ENCODE measurements at regions not wholly inside any gene's neighbourhood (a gene's known extent, or its start where the extent isn't known, plus 50 kb on each side); places are given as distances from the start of the nearest gene placed in this dataset.

DNA sequence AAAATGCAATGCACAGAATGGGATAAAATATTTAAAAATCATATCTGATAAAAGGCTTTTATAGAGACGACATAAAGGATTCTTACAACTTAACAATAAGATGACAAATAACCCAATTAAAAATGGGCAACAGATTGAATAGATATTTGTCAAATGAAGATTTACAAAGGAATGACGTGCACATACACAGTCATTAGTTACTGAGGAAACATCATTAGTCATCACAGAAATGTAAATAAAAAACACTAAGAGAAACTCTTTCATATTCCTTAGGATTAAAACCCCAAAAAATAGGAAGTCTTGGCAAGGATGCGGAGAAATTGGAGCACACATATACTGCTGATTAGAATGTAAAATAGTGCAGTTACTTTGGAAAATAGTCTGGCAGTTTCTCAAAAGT is 1886.0 kb upstream of the CDH6 start:
- no peak for DNase-seq (ENCODE audit: low read depth, low spot score)

DNA sequence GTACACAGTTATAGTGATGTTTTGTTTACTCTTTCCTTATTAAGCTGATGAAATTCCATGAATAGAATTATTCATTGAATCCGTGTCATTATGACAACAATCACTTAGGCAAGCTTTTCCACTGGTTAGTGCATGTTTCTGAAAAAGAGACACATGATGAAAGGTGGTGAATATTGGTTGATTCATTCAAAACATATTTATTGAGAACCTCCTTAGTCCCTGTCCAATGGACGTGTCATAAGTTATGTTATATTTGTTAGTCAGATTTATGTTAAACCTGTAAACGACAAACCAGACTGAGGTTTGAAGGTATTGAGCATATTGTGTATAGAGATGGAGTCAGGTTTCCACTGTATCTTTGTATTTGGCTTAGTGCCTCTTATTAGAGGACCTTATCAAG is 1888.9 kb upstream of the CDH6 start:
- DNase-seq (ENCODE audit: low read depth, low spot score): no peak

DNA sequence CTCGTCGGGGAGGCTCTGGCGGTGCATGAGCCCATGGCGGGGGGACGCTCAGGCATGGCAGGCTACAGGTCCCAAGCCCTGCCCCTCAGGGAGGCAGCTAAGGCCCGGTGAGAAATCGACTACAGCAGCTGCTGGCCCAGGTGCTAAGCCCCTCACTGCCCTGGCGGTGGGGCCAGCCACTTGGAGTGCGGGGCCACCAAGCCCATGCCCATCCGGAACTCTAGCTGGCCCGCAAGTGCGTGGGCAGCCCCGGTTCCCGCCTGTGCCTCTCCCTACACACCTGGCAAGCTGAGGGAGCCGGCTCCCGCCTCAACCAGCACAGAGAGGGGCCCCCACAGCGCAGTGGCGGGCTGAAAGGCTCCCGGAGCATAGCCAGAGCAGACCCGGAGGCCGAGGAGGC is 1896.9 kb upstream of the CDH6 start:
- DNase-seq (ENCODE audit: low read depth, low spot score): no peak

DNA sequence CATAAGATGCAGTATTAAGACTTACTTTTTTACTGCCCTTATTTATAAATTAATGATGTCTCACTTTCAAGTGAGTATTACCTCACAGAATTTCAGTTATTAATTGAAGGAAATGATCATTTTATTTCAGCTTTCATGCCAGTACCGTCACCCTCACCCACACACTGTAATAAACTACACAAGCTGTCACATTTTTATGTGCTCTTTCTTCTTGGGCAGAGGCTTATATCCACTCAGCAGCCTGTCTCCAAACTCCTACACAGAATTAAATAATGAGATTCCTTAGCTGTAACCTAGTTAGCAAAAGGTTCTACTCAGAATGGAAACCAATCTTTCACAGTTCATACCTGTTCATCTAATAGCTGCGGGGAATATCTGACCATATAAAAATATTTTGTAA is 1915.8 kb upstream of the CDH6 start:
- no peak for DNase-seq (ENCODE audit: low read depth, low spot score)

DNA sequence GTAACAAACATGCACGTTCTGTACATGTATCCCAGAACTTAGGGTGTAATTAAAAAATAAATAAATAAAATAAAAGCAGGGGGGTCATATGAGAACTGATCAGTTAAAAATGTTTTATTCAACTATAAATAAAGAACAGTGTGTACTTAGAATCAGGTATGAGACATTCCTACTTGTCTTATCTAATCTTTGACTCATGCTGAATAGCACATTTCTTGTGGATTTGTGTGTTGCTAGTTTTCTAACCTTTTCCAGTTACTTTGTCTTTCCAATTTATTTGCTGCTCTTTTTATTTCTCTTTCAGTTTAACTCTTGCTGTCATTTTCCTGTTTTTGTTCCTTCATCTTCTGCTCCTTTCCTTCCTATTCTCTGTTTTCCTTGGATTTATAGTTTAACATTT is 1917.1 kb upstream of the CDH6 start:
- no peak for DNase-seq (ENCODE audit: low read depth, low spot score)

DNA sequence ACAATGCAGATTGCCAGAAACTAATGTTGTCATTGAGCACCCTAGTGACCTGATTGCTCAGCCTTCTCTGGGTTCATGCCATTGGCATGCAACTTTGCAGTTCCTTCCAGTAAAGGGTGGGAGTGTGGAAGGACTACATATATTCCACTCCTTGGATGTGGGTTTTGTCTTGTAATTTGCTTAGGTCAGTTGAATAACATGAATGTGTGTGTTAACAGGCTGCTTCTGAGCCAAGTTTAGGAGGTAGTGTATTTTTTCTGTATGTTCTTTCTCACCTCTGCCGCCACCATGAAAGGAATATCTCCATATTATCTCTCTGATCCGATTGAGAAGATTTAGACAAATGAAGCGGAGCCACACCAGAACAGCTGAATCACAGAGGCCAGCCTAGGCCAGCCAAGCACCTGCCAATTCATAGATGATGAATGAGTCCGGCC is 1929.6 kb upstream of the CDH6 start:
- DNase-seq (ENCODE audit: low read depth, low spot score): no peak

DNA sequence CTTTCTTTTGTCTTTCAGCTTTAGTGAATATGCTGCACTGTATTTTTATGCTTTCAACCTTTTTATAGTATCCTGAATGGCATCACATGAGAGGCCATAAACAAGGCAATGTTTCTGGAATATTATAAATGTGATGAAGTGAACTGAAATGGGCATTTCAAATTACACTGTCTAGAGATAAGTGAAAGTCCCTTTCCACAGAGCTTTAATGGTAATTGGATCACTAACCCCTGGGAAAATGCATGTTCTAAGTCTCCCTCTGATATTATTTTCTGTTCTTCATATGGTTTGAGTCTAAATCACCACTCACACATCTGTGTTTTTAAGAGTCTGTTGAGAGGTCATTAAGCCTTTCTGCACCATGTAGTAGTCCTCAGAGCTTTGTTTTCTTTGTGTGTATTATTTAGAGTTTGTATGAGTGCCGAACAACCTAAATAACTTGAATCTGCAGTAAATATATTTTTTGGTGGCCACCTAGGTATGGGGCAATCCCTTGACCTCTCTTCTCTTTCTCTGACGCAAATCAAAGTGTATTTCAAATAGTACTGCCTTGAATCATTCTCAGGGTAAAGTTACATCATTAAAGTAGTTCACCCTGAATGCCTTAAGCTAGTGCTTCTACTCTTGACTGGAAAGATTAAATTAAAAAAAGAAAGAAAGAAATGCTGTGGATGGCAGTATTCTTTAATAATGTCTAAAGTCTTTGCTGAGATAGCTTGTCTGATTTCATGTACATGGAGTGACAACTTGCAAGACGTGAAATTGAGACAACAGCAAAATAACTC is 1931.0 kb upstream of the CDH6 start:
- DNase-seq (ENCODE audit: low read depth, low spot score): no peak

DNA sequence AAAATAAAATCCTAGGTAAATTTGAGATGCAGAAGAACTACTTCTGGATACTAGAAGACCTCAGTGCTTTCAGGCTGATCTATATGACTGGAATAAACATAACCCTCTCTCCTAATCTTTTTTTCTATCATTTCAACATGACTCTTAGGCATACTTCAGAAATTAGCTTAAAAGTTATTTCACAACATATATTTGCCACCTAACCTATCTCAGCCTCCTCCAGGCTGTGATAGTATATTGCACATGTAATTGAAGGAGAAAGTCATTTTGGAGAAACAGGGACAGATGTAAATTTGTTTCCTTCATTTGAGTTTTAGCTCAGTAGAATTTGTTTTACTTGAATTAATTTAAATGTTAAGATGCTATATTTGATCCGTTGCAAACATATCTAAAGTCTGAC is 1932.3 kb upstream of the CDH6 start:
- no peak for DNase-seq (ENCODE audit: low read depth, low spot score)

DNA sequence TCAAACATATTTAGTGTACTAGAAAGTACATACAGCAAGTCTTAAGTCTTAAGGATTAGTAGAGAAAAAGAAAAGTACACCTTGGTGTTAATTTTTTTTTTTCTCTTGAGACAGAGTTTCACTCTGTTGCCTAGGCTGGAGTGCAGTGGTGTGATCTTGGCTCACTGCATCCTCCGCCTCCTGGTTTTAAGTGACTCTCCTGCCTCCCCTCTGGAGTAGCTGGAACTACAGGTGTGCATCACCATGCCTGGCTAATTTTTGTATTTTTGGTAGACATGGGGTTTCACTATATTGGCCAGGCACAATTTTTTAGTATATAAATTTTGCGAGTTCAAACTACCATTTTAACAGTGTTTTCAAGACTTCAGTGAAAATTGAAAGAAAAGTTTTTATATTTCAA is 1941.1 kb upstream of the CDH6 start:
- DNase-seq (ENCODE audit: low read depth, low spot score): peak; percentile 10

DNA sequence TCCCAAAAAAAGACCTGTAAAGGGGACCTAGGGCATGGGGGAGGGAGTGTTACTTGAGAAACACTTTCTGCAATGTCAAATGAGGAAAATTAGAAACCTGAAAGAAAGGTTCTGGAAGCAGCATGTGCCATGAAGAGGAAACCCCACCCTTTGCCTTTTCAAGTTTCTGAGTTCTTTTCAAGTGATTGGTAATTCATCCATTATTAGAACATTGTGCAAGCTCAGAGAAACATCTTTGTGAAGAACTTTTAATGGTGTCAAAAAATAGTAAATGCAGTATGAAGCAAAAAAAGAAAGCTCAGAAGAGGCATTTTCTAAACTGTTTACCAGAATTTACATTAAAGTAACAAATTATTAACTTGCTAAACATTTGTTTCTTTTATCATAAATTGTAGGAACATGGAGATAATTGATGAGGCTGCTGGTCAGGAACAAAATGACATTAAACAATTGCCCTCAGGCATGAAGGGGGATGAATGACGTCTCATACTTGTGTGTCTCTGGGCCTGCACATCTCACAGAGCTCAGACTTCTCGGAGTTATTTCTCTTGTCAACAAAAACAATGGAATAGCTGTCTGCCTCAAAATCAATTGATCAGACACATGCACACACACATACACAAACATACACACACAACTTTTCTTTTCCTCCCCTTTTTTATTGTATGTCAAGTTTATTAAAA is 1946.0 kb upstream of the CDH6 start:
- DNase-seq (ENCODE audit: low read depth, low spot score): no peak

DNA sequence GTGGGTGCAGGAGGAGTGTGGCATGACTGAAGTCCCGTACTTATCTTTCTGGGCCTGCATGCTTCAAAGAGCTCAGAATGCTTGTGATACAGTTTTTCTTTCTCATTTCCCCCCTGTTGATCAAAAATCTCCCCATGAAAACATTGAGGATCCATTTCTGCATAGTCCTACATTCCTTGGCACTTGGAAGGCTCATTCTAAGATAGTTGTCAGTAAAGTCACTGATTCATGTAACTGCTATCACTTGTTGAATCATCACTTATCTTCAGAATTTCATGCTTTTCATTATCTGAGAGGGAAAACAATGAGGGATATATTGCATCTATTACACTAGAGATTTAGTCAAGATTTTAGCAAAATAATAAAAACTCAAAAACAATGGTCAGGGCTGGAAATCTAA is 1953.1 kb upstream of the CDH6 start:
- DNase-seq (ENCODE audit: low read depth, low spot score): no peak

DNA sequence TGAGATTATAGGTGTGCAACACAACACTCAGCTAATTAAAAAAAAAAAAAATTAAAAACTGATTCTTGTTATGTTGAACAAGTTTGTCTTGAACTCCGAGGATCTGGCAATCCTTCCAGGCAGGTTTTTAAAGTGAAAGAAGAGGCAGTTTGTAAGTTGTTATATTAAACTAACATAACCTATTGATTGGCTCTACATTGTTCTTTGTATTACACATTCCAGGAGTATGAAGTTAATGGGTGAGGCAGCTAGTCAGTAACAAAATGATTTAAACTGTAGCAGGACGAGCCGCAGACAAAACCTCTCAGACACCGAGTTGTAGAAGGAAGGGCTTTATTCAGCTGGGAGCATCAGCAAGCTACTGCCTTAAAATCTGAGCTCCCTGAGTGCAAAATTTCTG is 1953.9 kb upstream of the CDH6 start:
- no peak for DNase-seq (ENCODE audit: low read depth, low spot score)

DNA sequence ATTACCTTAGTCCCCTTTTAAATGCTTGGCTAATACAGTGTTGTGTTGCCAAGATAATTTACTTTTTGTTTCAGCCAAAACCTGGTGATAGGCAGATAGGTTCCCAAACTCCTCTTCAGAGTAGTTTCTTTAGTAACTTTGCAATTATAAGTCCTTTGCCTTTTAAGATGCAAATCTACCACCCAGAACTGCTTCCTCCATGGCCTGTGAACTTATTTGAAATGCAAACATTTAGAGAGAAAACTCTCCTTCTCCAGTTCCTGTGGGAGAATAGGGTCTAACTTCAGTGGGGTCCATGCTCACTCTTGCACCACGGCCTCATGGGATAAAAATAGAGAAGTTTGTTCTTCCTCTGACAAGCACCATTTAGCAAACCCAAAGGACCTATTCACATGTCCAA is 1955.4 kb upstream of the CDH6 start:
- DNase-seq (ENCODE audit: low read depth, low spot score): no peak

DNA sequence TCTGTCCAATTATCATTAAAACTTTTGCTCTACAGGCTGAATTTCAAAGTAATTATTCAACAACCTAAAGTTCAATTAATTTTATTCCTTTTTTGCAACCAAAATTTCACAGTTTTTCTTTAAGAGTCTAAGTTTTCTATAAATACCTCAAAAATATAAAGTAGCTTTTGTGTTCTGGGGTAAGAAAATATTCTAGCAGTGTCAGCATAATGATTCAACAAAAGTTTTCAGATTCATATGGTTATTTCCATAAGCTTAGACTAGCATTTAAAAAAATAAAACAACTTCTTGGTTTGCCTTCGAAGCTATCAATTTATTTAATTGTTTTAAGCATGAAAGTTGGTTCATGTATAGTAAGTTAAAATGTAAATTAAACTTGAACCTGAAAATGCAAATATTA is 1962.3 kb upstream of the CDH6 start:
- no peak for DNase-seq (ENCODE audit: low read depth, low spot score)

DNA sequence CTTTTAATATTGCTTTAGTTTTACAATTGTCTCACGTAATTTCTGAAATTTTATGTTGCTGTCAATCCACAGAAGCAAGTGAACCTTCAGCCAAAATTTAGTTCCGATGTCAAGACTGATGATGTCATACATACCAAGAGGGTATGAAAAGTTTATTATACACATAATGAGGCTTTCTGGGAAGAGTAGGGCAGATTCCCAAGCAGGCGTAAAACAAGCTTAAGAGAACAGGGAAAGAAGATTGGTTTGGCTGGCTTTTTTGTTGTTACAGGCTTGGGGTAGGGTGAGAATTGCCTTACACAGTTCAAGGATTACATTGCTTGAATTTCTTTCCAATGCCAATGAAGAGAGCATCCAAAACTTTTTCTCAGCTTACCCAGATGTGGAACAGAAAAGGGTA is 1962.9 kb upstream of the CDH6 start:
- no peak for DNase-seq (ENCODE audit: low read depth, low spot score)

DNA sequence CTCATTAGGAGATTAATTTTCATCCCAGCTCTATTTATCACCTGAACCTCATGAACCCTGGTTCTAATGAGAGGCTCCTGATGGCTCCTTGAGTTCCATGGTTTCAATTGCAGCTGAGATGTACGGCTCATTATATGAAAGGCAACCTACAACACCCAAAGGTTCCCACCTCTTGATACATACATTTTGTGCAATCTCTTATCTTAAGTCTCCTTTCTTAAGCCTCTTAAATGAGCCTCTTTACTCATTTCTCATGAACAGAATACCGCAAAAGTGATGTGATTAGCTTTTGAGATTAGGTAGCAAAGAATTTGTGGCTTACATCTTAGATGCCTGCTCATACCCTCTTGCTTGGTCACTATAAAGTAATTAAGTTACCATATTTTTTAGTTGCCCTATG is 1964.0 kb upstream of the CDH6 start:
- DNase-seq (ENCODE audit: low read depth, low spot score): no peak

DNA sequence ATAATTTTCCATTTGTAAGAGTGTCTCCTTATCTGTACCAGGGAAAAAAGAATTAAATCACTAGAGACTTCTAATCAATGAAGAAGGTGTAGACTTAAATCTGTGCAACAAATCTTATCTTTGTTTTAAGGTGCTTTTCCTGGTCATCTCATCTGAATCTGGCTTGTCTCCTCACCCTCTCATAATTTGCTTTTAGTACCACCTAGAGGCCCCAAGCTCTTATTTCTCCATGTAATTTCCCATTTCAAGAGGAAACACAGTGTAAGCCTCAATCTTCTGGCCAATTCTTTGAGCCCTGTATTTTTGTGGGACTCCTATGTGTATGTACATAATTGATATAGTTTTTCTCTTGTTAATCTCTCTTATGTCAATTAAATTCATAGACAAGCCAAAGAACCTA is 1975.3 kb upstream of the CDH6 start:
- no peak for DNase-seq (ENCODE audit: low read depth, low spot score)

DNA sequence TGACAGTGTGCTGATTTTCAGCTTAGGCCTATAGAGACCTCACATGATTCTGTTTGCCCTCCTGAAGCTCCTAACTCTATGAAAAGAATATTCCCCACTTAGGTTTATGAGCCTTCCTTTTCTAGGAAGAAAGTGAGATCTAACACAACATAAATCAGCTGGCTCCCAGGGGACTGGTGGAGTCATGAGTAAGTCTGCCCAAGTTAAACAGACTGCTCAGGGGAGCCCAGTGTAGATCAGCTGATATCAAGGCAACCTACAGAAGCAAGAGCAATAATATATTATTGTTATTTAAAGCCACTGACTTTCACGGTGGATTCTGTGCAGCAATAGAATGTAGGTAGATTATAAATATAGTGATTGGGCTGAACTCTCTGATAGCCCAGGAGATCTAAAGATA is 1978.6 kb upstream of the CDH6 start:
- no peak for DNase-seq (ENCODE audit: low read depth, low spot score)

DNA sequence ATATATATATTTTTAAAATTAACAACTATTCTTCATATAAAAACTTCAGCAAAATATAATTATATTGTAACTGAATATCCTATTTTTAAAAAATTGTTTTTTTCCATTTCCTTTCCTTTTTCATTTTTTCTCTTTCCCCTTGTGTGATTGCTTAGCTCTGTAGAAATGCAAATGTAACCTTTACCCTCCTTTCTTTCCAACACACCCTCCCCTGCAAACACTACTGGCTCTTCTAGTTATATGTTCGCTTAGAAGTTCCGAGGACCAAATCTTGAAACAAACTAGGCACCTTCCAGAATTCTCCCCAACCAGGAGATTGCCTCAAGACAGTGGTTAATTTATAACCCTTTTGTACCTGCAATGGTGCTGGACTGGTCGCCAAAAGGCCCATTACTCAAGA is 1980.0 kb upstream of the CDH6 start:
- peak; percentile 9 for DNase-seq (ENCODE audit: low read depth, low spot score)

DNA sequence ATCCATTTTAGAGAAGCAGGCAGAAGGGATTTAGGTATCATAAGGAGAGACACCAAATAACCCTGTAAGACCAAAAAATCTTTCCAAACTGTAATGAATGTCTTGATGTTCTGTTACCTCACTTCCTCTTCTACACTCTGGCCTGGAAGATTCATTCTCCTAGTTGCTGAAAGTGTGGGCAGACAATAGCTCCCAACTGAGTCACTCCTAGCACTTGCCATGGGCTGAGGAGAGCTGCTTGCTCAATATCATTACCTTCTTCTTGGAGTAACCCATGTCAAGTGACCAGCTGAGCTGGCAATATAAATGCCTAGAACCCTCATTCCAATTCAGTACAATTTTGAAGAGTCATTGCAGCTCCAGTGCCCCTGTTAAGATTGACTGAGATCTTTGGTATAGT is 1985.5 kb upstream of the CDH6 start:
- no peak for DNase-seq (ENCODE audit: low read depth, low spot score)

DNA sequence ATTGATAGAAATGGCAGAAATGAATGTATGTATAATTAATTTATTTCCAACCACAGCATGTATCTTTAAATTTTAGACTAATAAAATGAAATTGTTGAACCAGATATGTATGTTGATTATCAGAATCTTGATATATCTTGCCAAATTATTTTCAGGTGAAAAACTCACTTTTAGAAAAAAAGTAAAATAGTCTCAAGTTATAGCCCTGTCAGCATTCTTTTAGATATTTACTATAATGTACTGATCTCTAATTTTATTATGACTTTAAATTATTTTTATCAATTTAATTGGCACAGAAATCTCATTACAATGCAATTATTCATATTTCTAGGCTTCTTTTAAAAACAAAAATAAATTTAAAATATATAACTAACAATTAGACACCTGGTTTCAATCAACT is 1990.4 kb upstream of the CDH6 start:
- no peak for DNase-seq (ENCODE audit: low read depth, low spot score)

DNA sequence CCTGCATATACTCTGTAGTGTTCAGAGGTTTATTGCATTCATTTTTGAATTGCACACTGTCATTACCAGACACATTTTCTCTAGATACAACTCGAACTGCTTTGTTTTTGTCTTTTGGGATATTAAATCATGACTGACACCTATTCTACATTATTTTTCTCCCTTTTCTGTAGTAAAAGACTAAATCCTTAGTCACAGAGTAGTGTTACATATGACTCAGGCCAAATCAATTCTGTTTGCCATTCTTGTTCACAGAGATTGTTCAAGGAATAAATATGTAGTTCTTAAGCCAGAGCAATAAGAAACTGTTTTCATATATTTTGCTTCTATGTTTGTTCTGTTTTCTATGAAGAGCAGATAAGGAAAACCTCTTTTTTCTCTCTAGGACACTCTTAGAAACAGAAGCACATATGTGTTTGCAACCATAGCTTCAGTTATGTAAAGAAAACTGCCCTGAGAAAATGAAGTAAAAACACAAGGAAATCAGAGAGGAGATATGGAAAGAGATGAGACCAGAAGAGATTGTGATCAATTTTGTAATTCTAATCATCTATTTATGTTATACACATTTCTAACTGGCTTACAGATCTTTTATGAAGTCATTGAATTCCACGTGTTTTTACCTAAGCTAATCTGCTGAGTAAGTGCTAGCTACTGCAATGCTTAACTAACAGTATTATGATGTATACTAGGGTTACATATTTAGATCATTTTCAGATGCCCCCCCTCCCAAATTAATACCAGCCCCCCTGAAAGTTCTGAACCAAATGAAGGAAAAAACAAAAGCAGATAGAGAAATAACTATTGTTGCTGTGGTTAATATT is 1995.6 kb upstream of the CDH6 start:
- no peak for DNase-seq (ENCODE audit: low read depth, low spot score)

DNA sequence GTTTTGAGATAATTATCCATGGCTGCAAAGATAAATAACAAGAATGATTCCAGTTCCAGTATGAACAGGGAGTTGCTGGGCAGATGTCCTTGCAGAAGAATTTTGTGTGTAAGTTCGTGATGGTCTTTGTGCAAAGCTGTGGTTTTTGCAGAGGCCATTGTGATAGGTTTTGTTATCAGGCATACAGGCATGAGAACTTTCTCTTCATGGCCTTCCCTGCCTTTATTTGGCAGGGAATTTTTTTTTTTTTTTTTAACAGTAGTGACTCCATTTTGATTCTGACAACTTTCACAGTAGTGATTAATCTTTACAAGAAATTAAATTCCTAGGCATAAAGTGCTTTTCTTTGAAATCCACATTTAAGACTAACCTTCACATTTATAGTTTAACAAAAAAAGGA is 1999.5 kb upstream of the CDH6 start:
- DNase-seq (ENCODE audit: low read depth, low spot score): no peak
